ENCODE measurements at regions not wholly inside any gene's neighbourhood (a gene's known extent, or its start where the extent isn't known, plus 50 kb on each side); places are given as distances from the start of the nearest gene placed in this dataset.

DNA sequence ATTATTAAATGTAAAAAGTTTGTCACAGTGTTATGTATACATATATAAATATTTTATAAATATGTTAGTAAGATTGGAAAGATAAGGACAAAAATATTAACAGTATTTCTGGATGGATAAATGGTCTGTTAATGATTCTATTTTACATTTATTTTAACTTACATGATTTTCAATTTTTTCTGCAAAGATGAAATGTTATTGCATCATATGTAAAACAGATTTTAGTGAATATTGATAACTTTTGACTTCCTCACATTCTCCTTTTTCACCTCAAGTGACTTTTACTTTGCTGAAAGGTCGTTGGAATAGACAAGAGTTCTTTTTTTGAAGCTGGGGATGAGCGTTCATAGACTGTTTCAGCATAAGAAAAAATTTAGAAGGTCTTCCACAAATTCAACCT lies 1554.7 kb upstream of the TENM4 start:
- H3K27me3 ChIP-seq, result no peaks in the 10 kb centered on the region
- no peak overlapping the region for H3K27ac ChIP-seq
- H3K9me3 ChIP-seq, result no peaks in the 10 kb centered on the region
- TF ChIP-seq, protein P1, sequence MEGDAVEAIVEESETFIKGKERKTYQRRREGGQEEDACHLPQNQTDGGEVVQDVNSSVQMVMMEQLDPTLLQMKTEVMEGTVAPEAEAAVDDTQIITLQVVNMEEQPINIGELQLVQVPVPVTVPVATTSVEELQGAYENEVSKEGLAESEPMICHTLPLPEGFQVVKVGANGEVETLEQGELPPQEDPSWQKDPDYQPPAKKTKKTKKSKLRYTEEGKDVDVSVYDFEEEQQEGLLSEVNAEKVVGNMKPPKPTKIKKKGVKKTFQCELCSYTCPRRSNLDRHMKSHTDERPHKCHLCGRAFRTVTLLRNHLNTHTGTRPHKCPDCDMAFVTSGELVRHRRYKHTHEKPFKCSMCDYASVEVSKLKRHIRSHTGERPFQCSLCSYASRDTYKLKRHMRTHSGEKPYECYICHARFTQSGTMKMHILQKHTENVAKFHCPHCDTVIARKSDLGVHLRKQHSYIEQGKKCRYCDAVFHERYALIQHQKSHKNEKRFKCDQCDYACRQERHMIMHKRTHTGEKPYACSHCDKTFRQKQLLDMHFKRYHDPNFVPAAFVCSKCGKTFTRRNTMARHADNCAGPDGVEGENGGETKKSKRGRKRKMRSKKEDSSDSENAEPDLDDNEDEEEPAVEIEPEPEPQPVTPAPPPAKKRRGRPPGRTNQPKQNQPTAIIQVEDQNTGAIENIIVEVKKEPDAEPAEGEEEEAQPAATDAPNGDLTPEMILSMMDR (IDR thresholded peaks at IDR 0.05), result no peak
- TF ChIP-seq POLR2A (IDR thresholded peaks at IDR 0.05), result no peak
- DNase-seq (no peak), ATAC-seq (no peak)
- intact Hi-C loops (cut with DNase I), result no loop called here
- H3K4me1 ChIP-seq, result no peaks in the 10 kb centered on the region
- no peaks in the 10 kb centered on the region for H3K36me3 ChIP-seq
- WGBS, 4 donors, result 63 to 73% (median 68%) methylated on average over 2 of the region's 2 CpGs
- no peak overlapping the region for H3K4me3 ChIP-seq

DNA sequence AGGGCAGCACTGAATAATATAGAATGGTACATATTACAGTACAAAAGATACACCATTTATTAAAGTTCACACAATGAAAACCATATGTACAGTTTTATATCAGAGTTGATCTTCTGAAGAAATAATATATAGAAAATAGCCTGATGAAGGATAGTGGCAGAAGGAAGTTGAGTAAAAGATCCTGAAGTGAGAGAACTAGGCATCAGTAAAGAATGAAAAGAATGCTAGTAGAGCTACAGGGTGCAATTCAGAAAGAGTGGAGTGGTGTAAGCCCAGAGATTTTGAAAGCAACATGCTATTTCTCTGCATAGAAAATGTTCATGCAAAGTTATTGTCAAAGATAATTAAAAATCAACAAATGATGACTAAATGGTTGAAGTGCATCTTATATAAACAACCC lies 1552.7 kb upstream of the TENM4 start:
- DNase-seq, result no peak
- H3K4me3 ChIP-seq, result no peak overlapping the region
- no peaks in the 10 kb centered on the region for H3K36me3 ChIP-seq
- H3K4me1 ChIP-seq, result no peaks in the 10 kb centered on the region
- TF ChIP-seq, protein P1 (IDR thresholded peaks at IDR 0.05), result no peak
- TF ChIP-seq POLR2A (IDR thresholded peaks at IDR 0.05), result no peak
- H3K9me3 ChIP-seq, result no peaks in the 10 kb centered on the region
- no peak for ATAC-seq
- no peak overlapping the region for H3K27ac ChIP-seq
- H3K27me3 ChIP-seq, result no peaks in the 10 kb centered on the region
- intact Hi-C loops (cut with DNase I), result no loop called here

DNA sequence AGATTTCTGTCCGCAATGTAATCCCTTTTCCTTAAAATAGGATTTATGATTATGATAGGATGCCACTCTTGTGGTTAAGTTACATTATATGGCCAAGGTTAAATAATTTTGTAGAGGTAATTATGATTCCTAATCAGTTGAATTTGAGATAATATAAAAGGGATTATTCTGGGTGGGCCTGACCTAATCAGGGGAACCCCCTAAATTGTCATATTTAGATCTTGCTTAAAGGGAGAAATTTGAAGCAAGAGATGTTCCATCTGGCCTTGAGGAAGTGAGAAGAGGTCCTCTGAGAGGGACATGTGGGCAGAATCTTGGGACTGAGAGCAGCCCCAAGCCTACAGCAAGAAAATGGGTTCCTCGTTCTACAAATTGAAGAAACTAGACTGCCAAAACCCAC lies 1550.1 kb upstream of the TENM4 start:
- Histone ChIP-seq H3K36me3 (no peaks in the 10 kb centered on the region), H3K9me3 (no peaks in the 10 kb centered on the region), H3K4me1 (no peaks in the 10 kb centered on the region), H3K27ac (no peak overlapping the region), H3K27me3 (no peaks in the 10 kb centered on the region), H3K4me3 (no peak overlapping the region)
- DNase-seq, result no peak
- 87 to 98% (median 97%) methylated on average over 2 of the region's 2 CpGs for WGBS, 4 donors
- intact Hi-C loops (cut with DNase I), result no loop called here
- TF ChIP-seq, protein P1 (IDR thresholded peaks at IDR 0.05), result no peak
- TF ChIP-seq POLR2A (IDR thresholded peaks at IDR 0.05), result no peak
- no peak for ATAC-seq

DNA sequence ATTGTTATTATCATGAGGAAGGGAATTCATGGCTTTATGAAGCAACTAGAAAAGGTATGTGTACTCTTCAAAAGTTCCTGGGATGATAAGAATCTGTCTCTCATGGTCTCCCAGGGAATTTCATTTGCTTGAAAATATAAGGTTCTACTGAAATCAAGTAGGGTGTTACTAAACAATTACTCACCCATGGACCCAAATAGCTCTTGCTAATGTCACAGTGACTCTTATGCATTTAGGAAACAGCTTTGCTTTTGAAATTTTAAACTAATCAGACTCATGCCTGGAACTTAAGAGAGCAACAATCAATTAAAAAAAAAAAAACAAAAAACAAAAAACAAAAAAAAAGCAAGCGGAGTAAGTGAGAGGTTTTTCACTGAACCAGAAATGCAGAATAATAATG lies 1546.3 kb upstream of the TENM4 start:
- no peaks in the 10 kb centered on the region for H3K4me1 ChIP-seq
- H3K4me3 ChIP-seq, result no peak overlapping the region
- H3K27ac ChIP-seq, result no peak overlapping the region
- ATAC-seq (no peak), DNase-seq (no peak)
- TF ChIP-seq, protein P1 (IDR thresholded peaks at IDR 0.05), result no peak
- no peak for TF ChIP-seq POLR2A (IDR thresholded peaks at IDR 0.05)
- intact Hi-C loops (cut with DNase I), result no loop called here
- no peaks in the 10 kb centered on the region for H3K9me3 ChIP-seq
- 96 to 100% (median 97%) methylated on average over 1 of the region's 1 CpG for WGBS, 4 donors
- no peaks in the 10 kb centered on the region for H3K27me3 ChIP-seq
- no peaks in the 10 kb centered on the region for H3K36me3 ChIP-seq

Measured in heart left ventricle (tissue), 16 donors.